SU-DHL-6 (cell line): ENCODE measurements at regions not wholly inside any gene's neighbourhood (a gene's known extent, or its start where the extent isn't known, plus 50 kb on each side); places are given as distances from the start of the nearest gene placed in this dataset.

ENCODE experiments used
- EZH2phosphoT487 ChIP-seq: fragments of 200-600 bp; sonication (generic), shearing (Covaris generic); conservative IDR thresholded peaks from 2 replicates; pipeline ENCODE4 v1.6.1; 2018; ENCODE audit warnings: mild to moderate bottlenecking, antibody characterized with exemption, low read length, moderate library complexity, mixed read lengths
- TF ChIP-seq, protein P1 (sequence below): fragments of 200-600 bp; sonication (generic); IDR thresholded peaks from one replicate; pipeline ENCODE4 v1.5.1; 2017; ENCODE audit warnings: antibody characterized with exemption, mild to moderate bottlenecking, low read length, moderate library complexity; ENCODE audit not compliant: insufficient read depth, poor library complexity, severe bottlenecking

DNA sequence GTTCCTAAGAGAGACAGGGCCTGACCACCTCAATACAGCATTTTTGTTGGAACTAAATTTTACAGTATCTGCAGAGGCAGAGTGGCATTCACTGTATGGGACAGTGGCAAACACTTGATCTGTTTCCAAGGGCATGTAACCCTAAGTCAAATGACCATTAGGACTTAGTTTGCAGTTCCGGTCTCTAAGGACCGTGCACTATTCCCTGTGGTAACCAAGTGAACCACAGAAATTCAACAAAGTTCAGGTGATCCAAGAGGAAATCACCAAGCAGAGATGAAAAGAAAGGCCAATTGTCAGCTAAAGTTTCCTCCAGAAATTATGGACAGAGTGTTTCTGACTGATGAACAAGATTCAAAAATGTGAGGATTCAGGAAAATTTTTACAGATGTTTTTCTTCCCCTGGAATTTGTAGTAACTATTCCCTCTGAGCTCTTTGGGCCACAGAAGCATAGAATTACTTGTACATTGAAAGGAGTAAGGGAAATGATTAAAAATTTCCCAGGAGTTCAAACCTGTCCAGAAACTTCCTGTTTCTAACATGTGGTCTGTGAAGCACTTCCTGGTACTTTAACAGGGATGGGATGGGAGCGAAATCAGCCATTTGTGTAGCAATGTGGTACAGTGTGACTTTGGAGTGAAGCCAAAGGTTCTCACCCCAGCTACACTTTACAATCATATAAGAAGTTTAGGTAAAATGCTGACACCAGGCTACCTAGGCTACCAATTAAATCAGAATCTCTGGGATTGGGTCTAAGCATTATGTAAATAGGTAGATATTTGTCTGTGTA, 266.1 kb upstream of the MAP3K1 start:
- TF ChIP-seq, protein P1, sequence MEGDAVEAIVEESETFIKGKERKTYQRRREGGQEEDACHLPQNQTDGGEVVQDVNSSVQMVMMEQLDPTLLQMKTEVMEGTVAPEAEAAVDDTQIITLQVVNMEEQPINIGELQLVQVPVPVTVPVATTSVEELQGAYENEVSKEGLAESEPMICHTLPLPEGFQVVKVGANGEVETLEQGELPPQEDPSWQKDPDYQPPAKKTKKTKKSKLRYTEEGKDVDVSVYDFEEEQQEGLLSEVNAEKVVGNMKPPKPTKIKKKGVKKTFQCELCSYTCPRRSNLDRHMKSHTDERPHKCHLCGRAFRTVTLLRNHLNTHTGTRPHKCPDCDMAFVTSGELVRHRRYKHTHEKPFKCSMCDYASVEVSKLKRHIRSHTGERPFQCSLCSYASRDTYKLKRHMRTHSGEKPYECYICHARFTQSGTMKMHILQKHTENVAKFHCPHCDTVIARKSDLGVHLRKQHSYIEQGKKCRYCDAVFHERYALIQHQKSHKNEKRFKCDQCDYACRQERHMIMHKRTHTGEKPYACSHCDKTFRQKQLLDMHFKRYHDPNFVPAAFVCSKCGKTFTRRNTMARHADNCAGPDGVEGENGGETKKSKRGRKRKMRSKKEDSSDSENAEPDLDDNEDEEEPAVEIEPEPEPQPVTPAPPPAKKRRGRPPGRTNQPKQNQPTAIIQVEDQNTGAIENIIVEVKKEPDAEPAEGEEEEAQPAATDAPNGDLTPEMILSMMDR = no peak
- TF ChIP-seq EZH2phosphoT487 = no peak
